GM19452 (cell line): ENCODE measurements at regions not wholly inside any gene's neighbourhood (a gene's known extent, or its start where the extent isn't known, plus 50 kb on each side); places are given as distances from the start of the nearest gene placed in this dataset.

Source experiments
- ATAC-seq: cut with Tn5 transposase; IDR thresholded peaks from one replicate; pipeline ENCODE4 v1.9.1; 2021; ENCODE audit not compliant: unreplicated experiment

DNA sequence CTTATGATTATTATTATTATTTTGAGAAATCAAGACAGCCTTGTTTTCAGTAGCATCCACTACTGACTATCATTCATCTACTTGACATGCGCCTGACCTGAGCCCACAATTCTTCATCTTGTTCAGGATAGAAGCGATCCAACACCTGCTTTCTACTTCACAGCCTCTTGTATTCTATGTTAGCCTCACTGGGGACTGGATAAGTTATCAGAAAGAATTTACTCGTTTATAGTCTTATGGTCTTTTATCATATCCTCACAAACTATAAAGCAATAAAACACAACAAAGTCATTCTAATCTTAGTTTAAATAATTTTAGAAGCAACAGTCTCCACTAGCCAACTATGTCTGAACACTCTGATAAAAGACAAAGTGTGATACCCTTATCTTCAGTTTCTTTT lies 436.0 kb upstream of the ARGLU1 start:
- ATAC-seq = no peak

DNA sequence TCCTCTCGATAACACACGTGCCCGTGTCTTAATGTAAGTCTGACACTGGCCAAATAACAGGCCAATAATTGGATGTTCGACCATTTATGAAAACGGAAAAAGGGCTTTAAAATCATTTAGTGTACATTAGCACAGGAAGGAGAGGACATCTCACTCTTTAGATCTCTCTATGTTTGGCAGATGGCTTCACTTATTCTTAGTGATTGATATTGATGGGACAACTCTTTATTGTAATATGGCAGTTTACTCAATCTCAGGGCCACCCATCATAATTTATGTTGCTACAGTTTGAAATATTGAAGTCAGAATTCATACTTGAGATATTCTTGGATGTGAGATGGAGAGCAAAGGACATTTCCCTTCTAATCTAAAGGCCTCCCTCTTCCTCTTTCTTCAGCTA lies 430.7 kb upstream of the ARGLU1 start:
- ATAC-seq = no peak

DNA sequence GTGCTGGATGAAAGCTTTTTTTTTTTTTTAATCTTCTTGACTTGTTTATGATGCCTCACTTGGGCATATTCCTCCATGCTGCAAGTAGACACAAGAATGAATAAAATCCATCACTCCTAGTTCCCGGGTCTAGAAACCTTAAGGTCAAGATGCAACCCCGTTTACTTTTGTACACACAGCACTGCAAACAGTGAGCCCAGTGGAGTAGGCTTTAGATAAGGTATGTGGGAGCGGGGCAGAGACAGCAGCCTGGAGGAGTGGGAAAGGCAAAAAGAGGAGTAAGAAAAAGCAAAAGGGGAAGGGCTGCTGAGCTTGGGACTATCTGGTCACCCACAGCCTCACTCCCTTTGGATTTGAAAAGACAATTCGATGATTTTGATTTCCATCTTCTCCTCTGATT lies 429.8 kb upstream of the ARGLU1 start:
- no peak for ATAC-seq

DNA sequence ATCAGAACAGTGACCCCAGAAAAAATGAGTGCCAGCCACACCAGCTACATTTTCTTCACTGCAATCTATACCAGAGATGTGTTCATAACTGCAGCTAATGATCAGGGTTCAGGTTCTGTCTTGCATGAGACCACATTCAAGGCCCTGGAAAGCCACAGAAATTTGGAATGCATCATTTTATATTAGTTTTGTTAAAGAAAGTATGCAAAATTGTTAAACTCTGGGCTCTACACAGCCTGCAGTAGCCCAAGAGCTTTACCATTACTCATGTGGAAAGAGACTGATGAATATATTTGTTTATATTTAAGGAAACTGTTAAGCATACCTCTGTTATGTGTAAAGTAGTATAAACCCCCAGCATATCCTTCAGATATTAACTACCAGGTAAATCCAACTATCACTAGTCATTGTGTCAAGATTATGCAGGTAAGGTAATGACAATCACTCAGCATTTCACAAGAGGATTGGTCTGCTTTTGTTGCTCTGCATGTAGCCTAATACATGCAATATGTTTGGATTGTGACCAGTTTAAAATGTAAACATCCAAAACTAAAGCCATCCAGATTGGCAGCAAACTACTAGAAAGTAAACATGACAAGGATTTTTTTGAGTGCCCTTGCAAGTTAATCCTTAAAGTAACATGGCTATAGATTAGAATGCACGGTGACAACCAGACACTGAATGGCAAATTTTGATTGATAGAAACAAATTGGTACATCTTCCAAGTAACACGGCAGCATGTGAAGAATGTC lies 429.1 kb upstream of the ARGLU1 start:
- no peak for ATAC-seq

DNA sequence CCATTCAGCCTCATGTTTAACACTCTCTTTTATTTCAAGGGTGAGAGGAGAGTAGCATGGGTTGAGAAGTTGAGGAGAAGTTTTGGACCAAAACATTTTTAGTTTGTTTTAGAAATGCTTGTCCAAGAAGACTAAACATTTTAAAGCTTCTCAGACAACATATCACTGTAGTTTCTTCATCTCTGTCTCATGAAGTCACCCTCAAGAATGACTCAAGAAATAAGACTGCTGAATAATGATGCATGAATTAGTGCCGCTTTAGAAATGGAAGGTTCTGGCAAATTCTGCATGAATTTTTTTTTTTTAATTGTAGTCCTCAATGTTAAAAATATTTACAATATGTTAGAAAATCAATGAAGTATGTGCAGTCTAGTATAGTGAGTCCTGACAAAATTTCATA lies 422.7 kb upstream of the ARGLU1 start:
- no peak for ATAC-seq

DNA sequence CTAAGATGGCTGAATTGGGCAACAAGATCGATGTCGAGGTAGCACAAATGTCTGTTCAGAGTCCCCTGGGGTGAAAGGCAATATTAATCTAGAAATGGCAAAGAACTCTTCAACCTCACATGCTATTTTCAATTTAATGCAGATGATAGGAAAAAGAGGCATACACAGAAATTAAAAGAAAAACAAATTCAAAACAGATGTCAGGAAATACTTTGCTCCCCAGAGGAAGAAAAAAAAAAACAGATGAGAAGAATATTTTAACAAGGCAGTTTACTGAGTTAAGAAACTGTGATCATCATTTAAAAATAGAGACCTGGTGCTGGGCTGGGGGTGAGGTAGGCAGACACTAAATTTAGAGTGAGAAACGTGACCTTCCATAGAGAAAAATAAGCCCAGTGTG lies 421.9 kb upstream of the ARGLU1 start:
- ATAC-seq = no peak

DNA sequence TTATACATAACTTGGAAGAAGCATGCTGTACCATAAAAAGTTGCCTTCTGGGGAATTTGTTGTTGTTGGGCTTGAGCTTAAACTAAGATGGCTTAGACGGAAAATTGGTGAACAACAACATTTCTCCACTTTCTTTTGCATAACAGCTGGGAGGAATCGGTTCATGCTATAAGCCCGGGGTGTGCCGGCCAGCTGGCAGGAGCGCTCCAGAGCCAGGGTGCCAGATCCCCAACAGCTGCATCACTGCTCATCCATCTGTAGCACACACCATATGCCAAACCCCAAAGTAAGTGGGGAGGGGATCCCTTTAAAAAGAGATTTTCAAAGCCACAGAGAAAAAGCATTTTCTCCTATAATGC lies 419.5 kb upstream of the ARGLU1 start:
- ATAC-seq = no peak

DNA sequence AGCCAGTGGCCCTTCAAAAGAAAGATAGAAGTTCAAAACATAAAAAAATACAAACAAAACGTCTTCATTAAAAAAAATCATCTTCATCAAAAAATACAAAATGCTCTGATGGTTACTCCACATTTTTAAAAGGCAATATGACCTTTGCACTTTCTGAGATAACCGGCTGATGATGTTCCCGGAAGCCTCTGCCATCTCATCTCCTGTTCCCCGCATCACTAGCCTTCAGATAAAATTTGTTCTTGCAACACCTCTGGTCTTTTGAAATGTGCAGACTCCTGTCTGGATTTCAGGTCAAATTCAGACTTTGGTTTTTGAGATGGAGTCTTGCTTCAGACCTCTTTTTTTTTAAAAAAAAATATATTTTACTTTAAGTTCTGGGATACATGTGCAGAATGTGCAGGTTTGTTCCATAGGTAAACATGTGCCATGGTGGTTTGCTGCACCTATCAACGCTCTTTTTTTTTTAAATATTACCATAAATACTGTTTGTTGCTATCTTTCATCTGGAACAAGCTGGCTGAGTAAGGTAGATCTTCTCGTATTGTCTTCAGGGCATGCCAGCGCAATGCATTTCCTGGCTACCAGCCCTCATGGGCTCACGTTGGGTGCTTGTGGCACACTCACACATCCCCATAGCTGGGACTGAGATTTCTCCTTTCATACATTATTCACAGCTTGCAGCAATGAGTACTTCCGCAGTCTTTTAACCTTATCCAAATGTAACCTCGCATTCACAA lies 418.9 kb upstream of the ARGLU1 start:
- no peak for ATAC-seq

DNA sequence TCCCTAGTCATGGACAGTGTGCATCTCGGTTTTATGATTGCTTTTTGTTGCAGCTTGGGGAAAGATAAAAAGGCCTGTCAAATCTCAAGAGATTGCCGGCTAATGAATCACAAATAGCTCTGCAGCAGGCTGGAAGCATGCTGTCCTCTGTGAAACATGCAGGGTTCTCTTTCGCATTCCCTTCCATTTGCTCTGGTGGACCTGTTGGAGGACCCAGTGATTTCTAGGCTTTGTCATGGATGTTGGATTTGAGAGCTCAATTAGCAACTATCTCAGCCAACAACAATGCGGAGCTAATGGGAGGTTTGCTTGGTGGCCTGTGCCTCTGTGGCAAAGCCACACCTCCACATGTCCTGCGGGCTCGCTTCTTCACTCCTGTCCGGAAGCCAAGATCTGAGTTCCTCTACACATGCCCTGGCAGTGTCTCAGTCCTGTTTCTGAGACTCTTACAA lies 418.1 kb upstream of the ARGLU1 start:
- ATAC-seq = no peak

DNA sequence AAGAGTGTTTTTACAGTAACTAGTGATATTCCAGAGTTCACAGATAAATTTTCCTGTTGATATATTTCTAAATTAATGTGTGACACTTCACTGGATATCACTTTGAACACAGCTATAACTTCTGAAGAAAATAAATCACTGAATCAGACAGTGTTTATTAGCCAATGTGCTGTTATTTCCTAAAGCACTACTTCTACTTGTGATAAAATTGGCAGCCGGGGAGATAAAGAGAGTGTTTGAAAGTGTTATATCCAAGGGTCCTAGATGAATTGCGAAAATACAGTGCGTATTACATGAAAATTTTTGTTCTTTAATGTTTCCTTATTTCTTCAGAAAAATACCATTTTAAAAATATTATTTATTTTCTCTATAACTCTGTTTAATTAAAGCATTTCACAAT lies 417.5 kb upstream of the ARGLU1 start:
- no peak for ATAC-seq

DNA sequence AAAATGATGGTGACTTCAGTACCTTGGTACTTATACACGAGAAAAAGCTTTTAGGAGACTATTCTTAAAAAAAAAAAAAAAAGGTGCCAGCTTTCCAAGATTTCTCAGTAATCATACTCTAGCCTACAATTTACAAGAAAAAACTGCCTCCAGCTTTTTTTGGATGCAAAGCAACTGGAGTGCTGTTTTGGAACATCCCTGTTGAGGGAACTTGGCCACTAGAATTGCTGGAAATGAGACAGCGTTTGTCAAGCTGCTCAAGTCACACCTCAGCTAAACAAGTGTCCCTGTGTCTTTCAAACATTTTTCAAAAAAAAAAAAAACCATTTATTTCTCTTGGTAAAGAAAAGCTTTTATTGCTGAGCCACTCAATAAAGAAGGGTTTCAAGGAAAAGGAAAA lies 413.1 kb upstream of the ARGLU1 start:
- no peak for ATAC-seq

DNA sequence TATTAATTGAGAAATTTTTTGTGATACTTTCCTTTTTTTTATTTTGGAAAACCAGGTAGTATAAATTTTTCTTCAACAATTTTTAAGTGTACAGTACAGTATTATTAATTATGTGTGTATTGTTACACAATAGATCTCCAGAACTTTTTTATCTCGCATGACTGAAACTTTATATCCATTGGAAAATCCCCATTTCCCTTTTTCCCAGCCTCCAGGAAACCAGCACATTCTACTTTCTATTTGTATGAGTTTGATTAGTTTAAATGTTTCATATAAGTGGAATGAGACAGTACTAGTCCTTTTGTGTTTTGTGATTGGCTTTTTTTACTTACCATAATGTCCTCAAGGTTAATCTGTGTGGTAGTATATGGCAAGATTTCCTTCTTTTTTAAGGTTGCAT lies 399.5 kb upstream of the ARGLU1 start:
- ATAC-seq = no peak

DNA sequence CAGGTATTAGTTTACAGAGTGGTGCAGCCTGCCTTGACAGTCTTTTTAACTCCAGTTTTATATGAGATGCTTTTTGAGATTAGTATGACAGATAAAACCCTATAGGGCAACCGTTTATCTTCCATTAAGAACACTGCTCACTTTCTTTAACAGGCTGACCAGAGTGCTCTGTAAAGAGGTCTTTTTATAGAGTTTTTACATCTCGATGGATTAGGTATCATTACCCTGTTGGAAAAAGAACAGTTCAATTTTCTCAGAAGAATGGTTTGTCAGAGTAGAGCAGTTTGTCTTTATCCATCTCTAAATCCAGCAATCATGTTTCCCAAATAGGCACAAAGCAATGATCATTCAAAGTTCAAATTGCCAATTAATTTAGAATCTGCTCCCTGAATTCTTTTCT lies 395.2 kb upstream of the ARGLU1 start:
- no peak for ATAC-seq

DNA sequence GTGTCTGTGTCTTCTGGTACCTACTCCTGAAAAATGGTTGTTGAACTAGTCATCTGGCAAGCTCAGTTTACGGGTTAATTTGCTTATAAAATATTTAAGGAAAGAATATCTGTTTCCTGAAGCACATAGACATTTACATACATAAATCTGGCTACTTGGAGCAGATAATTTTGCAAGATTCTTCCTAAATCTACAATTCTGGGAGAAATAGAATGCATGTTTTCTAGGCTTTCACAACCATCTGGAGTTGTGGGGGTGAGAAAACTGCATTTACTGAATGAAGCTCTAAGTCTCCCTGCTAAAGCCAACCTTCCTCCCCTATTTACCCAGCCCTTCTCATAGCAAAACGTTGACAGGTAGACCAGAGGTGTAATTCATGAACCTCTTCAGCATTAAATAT lies 393.7 kb upstream of the ARGLU1 start:
- no peak for ATAC-seq

DNA sequence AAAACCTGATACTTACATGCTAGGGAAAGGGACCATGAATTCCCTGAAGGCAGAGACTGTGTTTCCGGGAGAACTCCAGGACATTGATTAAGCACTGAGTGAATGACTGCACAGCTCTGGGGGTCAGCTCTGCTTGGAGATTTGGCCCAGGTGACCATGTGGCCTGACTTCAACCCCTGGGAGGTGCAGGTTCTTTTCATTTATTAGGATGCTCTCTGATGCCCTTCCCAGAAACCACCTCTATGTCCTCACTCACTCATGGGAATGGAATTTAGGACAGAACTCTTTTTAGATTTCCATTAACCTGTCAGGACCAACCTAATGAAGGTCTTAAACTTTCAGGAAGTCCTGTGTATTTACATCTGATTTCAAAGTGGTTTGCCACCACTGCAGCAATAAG lies 393.3 kb upstream of the ARGLU1 start:
- ATAC-seq = no peak

DNA sequence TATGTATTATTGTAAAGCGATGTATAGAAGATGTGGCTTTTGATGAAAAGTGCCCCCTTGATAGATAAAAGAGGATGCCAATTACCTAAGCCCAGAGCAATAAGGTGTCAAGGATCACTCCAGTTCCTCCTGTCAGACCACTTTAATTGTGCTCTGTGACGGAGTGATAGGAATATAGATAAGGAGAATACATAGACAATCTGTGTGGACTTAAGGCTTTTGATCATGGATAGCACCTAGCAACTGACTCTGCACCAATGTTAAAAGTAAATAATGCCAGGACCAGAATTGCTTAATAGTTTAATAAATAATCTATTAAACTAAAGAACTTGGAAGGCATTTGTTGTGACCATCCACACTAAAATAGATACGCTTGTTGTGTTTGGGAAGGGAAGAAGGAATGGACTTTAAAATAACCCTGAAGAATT lies 390.7 kb upstream of the ARGLU1 start:
- ATAC-seq = no peak

DNA sequence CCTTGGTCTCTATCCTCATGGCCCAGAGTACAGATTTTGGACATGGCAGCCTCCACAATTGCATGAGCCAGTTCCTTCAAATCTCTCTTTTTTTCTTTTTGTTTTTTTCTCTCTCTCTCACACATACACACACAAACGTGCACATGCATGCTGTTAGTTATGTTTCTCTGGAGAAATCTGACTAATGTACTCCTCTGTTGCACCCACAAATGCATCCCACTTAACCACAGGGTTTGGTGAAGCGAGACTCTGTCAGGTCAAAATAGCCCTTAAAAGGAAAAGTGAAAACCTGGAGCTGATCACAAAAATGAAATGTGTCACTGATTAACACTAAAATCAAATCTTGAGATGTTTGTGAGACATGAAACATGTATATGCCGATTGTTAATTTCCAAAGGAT lies 374.6 kb upstream of the ARGLU1 start:
- no peak for ATAC-seq

DNA sequence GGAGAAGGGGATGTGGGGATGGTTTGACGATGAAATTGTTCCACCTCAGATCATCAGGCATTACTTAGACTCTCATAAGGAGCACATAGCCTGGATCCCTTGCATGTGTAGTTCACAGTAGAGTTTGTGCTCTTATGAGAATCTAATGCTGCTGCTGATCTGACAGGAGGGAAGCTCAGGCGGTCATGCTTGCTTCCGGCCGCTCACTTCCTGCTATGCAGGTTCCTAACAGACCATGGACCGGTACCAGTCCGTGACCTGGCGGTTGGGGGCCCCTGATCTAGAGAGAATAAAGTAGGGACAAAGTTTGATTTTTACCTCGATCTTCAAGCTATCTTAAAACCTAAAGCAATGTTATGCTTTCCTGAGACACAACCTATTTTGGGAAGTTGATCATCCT lies 373.8 kb upstream of the ARGLU1 start:
- ATAC-seq = no peak

DNA sequence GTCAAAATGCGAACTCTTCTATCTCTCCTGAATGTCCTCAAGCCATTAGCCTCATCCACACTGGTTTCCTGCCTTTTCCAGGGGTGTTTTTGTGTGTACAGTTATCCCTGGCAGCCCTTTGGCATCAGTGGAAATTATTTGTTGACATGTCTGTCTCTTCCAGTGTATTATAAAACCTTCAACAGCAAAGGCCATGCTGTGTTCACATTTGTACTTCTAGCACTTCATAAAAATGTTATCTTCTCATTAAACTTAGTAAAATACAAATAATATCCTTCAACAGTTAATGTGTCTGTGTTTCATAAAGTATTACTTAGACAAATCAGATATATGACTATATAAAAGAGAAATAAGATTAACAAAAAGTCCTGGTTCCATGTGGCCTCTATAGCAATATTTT lies 359.5 kb upstream of the ARGLU1 start:
- no peak for ATAC-seq

DNA sequence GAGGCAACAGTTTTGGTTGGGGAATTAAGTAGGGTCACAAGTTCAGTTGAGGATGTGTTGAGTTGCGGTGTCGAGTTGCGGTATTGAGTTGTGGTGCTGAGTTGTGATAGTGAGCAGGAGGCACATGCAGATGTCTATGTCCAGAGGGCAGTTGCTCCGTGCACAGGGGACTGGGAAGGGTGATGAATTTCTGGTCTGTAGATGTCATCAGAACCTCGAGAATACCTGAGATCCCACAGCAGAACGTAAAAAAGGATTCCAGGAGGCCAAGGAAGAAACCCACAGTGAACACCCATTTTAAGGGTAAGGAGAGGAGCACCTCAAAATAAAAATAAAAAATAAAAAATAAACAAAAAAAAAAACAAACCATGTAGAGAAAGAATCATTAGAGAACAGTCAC lies 354.4 kb upstream of the ARGLU1 start:
- ATAC-seq = no peak

DNA sequence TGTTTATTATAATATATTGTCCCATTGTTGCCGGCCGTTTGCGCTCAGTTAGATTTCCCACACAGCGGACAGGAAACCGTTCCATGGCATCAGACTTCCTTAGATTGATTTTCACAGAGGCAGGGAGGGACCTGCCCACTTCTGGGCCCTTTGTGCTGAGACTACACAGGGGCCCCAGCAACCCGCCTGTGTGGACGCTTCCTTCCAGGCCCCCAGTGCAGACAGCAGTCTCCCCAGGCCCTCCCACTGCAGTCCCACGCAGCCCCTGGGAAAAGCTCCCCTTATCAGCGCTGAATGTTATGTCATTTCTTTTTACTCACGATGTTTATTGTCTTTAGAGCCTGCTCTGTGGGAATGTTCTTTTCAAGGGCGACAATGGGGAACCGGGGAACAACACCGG lies 351.7 kb upstream of the ARGLU1 start:
- no peak for ATAC-seq

DNA sequence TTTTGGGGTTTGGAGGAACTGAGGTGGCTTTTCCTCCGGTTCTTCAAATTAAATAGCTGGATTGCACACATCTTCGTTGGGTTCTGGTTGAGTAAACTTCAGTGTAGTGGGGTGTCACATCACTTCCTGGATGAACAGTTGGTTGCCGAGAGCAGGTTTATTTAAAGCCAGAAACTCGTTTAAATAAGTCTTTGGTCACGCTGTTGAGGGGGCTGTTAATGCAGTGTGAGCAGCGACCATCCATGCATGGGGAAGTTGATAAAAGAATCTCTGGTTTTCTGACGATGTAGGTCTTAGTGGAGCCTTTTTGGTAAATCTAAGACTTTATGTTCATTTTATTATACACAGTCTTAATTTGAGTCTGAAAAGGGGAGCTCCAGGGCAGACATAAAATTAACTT lies 351.2 kb upstream of the ARGLU1 start:
- ATAC-seq = no peak

DNA sequence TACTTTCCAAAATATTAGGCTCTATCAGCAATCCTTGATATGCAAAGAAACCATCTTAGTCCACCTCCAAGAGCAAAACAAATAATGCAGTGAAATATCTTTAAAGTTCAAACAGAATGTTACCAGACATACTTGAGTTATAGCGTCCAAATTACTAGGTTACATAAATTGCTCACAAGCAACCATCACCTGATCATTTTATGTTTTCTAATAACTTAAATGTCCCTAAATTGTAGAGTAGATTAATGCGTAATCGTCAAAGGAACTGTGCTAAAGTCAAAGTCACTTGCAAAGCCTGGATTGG lies 350.6 kb upstream of the ARGLU1 start:
- ATAC-seq = no peak
